ENCODE measurements at regions not wholly inside any gene's neighbourhood (a gene's known extent, or its start where the extent isn't known, plus 50 kb on each side); places are given as distances from the start of the nearest gene placed in this dataset.

- Mint-ChIP-seq H3K36me3 (ENCODE audit: insufficient read depth) (no peaks in the 10 kb centered on the region), H3K4me1 (ENCODE audit: low read depth) (peaks cover 30% of the 10 kb centered on the region), H3K4me3 (ENCODE audit: low read depth) (no peak overlapping the region), H3K9me3 (ENCODE audit: low read depth) (peaks cover 9% of the 10 kb centered on the region), H3K27ac (no peak overlapping the region), H3K27me3 (no peaks in the 10 kb centered on the region)
- no peak for DNase-seq (ENCODE audit: low spot score, unreplicated experiment)
- TF ChIP-seq, protein P1, sequence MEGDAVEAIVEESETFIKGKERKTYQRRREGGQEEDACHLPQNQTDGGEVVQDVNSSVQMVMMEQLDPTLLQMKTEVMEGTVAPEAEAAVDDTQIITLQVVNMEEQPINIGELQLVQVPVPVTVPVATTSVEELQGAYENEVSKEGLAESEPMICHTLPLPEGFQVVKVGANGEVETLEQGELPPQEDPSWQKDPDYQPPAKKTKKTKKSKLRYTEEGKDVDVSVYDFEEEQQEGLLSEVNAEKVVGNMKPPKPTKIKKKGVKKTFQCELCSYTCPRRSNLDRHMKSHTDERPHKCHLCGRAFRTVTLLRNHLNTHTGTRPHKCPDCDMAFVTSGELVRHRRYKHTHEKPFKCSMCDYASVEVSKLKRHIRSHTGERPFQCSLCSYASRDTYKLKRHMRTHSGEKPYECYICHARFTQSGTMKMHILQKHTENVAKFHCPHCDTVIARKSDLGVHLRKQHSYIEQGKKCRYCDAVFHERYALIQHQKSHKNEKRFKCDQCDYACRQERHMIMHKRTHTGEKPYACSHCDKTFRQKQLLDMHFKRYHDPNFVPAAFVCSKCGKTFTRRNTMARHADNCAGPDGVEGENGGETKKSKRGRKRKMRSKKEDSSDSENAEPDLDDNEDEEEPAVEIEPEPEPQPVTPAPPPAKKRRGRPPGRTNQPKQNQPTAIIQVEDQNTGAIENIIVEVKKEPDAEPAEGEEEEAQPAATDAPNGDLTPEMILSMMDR (IDR thresholded peaks at IDR 0.05; ENCODE audit: unreplicated experiment), result no peak
Measured at GRCh38 chr5:92976156-92976555, 604.9 kb downstream of the NR2F1-AS1 start.

GRCh38 chr5:92969781-92970237 is 611.2 kb downstream of the NR2F1-AS1 start:
- DNase-seq (ENCODE audit: low spot score, unreplicated experiment), result no peak
- Mint-ChIP-seq H3K4me3 (ENCODE audit: low read depth) (no peak overlapping the region), H3K4me1 (ENCODE audit: low read depth) (peaks cover 18% of the 10 kb centered on the region), H3K36me3 (ENCODE audit: insufficient read depth) (no peaks in the 10 kb centered on the region), H3K27me3 (no peaks in the 10 kb centered on the region), H3K27ac (no peak overlapping the region), H3K9me3 (ENCODE audit: low read depth) (peaks cover 7% of the 10 kb centered on the region)
- TF ChIP-seq, protein P1 (IDR thresholded peaks at IDR 0.05; ENCODE audit: unreplicated experiment), result no peak

DNA sequence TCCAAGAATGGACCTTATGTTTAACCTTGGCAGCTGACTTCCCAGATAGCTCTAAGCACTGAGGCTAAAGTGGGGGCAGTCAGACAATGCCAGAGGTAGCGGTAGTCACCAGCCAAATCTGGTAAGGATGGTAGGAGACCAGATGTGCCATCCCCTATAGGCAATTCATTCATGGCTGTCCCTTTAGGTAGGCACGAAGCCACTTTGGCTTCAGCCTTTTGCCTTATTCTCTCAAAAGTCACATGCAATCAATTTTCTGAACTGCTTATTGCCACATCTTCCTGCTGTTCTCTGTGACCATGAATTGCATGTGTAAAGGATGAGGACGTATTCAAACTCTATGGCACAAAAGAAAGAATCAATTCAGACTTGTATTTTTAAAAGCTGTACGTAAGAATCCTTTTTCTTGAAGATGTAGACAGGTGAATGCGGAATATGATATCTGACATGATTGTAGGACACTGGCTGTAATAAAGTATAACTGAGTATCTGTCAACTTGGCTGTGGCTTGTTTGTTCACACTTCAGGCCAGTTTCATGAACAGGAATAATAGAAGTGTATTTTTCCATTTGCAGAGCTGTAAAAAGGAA is 611.7 kb downstream of the NR2F1-AS1 start:
- Mint-ChIP-seq H3K9me3 (ENCODE audit: low read depth) (peaks cover 7% of the 10 kb centered on the region), H3K4me1 (ENCODE audit: low read depth) (peaks cover 20% of the 10 kb centered on the region), H3K4me3 (ENCODE audit: low read depth) (no peak overlapping the region), H3K27me3 (no peaks in the 10 kb centered on the region), H3K27ac (no peak overlapping the region), H3K36me3 (ENCODE audit: insufficient read depth) (no peaks in the 10 kb centered on the region)
- no peak for DNase-seq (ENCODE audit: low spot score, unreplicated experiment)
- TF ChIP-seq, protein P1 (IDR thresholded peaks at IDR 0.05; ENCODE audit: unreplicated experiment), result no peak

GRCh38 chr5:92963800-92964199 is 617.2 kb downstream of the NR2F1-AS1 start:
- Mint-ChIP-seq H3K36me3 (ENCODE audit: insufficient read depth) (no peaks in the 10 kb centered on the region), H3K9me3 (ENCODE audit: low read depth) (no peaks in the 10 kb centered on the region), H3K4me3 (ENCODE audit: low read depth) (no peak overlapping the region), H3K27me3 (no peaks in the 10 kb centered on the region), H3K4me1 (ENCODE audit: low read depth) (peaks cover 8% of the 10 kb centered on the region), H3K27ac (no peak overlapping the region)
- TF ChIP-seq, protein P1 (IDR thresholded peaks at IDR 0.05; ENCODE audit: unreplicated experiment), result no peak
- no peak for DNase-seq (ENCODE audit: low spot score, unreplicated experiment)

GRCh38 chr5:92962752-92963151 is 618.3 kb downstream of the NR2F1-AS1 start:
- Mint-ChIP-seq H3K27me3 (no peaks in the 10 kb centered on the region), H3K36me3 (ENCODE audit: insufficient read depth) (no peaks in the 10 kb centered on the region), H3K4me1 (ENCODE audit: low read depth) (peaks cover 8% of the 10 kb centered on the region), H3K9me3 (ENCODE audit: low read depth) (no peaks in the 10 kb centered on the region), H3K4me3 (ENCODE audit: low read depth) (no peak overlapping the region), H3K27ac (no peak overlapping the region)
- TF ChIP-seq, protein P1 (IDR thresholded peaks at IDR 0.05; ENCODE audit: unreplicated experiment), result no peak
- no peak for DNase-seq (ENCODE audit: low spot score, unreplicated experiment)
